ENCODE measurements at regions not wholly inside any gene's neighbourhood (a gene's known extent, or its start where the extent isn't known, plus 50 kb on each side); places are given as distances from the start of the nearest gene placed in this dataset.

DNA sequence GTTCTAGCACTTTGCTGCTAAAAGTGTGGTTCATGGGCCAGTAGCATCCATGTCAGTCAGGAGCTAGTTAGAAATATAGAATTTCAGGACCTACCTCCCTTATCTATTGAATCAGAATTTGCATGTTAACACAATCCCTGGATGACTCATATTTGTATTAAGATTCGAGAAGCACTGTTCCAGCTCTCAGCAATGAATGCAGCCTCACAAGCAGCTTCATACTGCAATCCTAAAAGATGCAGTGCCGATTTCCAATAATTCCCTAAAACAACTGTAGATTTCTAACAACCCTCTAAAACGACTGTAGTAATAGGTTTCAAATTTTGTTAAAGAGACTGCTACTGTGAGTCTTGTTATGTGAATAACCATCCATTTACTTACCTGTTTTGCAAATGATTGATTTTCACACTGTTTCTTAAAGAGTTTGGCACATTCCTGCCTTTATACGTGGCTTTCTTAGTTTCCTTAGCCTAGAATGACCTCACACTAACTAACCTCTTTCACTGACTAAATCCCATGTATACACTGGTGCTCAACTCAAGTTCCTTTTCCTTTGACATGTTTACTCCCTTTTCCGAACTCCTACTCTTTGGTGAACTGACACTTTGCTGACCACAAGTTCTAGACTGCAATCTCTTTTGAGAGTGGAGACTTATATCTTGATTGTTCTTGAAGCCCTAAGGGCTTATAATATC, 511.8 kb downstream of the METTL15 start:
- no peak for TF ChIP-seq SUZ12 (IDR thresholded peaks at IDR 0.05)
- no peak for TF ChIP-seq SP1 (IDR thresholded peaks at IDR 0.05)
- TF ChIP-seq FOXA1 (IDR thresholded peaks at IDR 0.05): no peak
- no peak for TF ChIP-seq TARDBP (IDR thresholded peaks at IDR 0.05)
- no peak for TF ChIP-seq LEF1 (IDR thresholded peaks at IDR 0.05; ENCODE audit: borderline replicate concordance)
- no peak for TF ChIP-seq ELF4 (IDR thresholded peaks at IDR 0.05)
- TF ChIP-seq ZNF384 (IDR thresholded peaks at IDR 0.05): no peak
- no peak for TF ChIP-seq BHLHE40 (IDR thresholded peaks at IDR 0.05; ENCODE audit: borderline replicate concordance)
- TF ChIP-seq PKNOX1 (IDR thresholded peaks at IDR 0.05): no peak
- no peak for TF ChIP-seq HDGF (IDR thresholded peaks at IDR 0.05; ENCODE audit: borderline replicate concordance)
- TF ChIP-seq FOXK2 (IDR thresholded peaks at IDR 0.05): no peak
